WTC11 (cell line): ENCODE measurements at regions not wholly inside any gene's neighbourhood (a gene's known extent, or its start where the extent isn't known, plus 50 kb on each side); places are given as distances from the start of the nearest gene placed in this dataset.

Experiments used
- ATF1 ChIP-seq: sonication (generic); formaldehyde crosslinking; IDR thresholded peaks from 2 replicates; pipeline ENCODE4 v1.8.1; 2023; ENCODE audit warnings: mild to moderate bottlenecking, moderate library complexity, missing genetic modification reagents
- ATF2 ChIP-seq: sonication (generic); formaldehyde crosslinking; IDR thresholded peaks from 2 replicates; pipeline ENCODE4 v1.8.1; 2022; ENCODE audit warnings: low read depth, missing genetic modification reagents, borderline replicate concordance
- CREB1 ChIP-seq: sonication (generic); formaldehyde crosslinking; IDR thresholded peaks from 2 replicates; pipeline ENCODE4 v1.8.0; 2023; ENCODE audit warnings: mild to moderate bottlenecking, missing genetic modification reagents
- CREM ChIP-seq: sonication (generic); formaldehyde crosslinking; IDR thresholded peaks from 2 replicates; pipeline ENCODE4 v1.8.1; 2022; ENCODE audit warnings: mild to moderate bottlenecking, missing genetic modification reagents, moderate library complexity
- CTCF ChIP-seq: fragments of 200-600 bp; IDR thresholded peaks from 2 replicates; pipeline ENCODE4 v1.8.0; 2022; ENCODE audit warnings: antibody characterized with exemption
- E2F4 ChIP-seq: sonication (generic); formaldehyde crosslinking; IDR thresholded peaks from 2 replicates; pipeline ENCODE4 v1.8.1; 2022; ENCODE audit warnings: low read depth, mild to moderate bottlenecking, moderate library complexity, missing genetic modification reagents, borderline replicate concordance
- ESRRA ChIP-seq: sonication (generic); formaldehyde crosslinking; IDR thresholded peaks from 2 replicates; pipeline ENCODE4 v1.8.1; 2022; ENCODE audit warnings: mild to moderate bottlenecking, missing genetic modification reagents, borderline replicate concordance
- GRHL2 ChIP-seq: fragments of 250-450 bp; sonication (Bioruptor Pico); IDR thresholded peaks from 2 replicates; pipeline ENCODE4 v1.8.0; 2022; ENCODE audit warnings: mild to moderate bottlenecking, moderate library complexity; ENCODE audit not compliant: insufficient replicate concordance, severe bottlenecking
- JUN ChIP-seq: sonication (generic); formaldehyde crosslinking; IDR thresholded peaks from 2 replicates; pipeline ENCODE4 v1.8.0; 2023; ENCODE audit warnings: mild to moderate bottlenecking, missing genetic modification reagents
- PRRX2 ChIP-seq: fragments of 250-450 bp; sonication (Bioruptor Pico); IDR thresholded peaks from 2 replicates; pipeline ENCODE4 v1.8.0; 2021; ENCODE audit warnings: mild to moderate bottlenecking
- RELA ChIP-seq: sonication (generic); formaldehyde crosslinking; IDR thresholded peaks from 2 replicates; pipeline ENCODE4 v1.8.1; 2022; ENCODE audit warnings: missing genetic modification reagents, mild to moderate bottlenecking, borderline replicate concordance
- SMAD4 ChIP-seq: sonication (generic); formaldehyde crosslinking; IDR thresholded peaks from 2 replicates; pipeline ENCODE4 v1.8.0; 2022; ENCODE audit warnings: mild to moderate bottlenecking, missing genetic modification reagents
- TCF7 ChIP-seq: sonication (generic); formaldehyde crosslinking; IDR thresholded peaks from 2 replicates; pipeline ENCODE4 v1.8.0; 2022; ENCODE audit warnings: mild to moderate bottlenecking, low read depth, missing genetic modification reagents, moderate library complexity

GRCh38 chr21:24353492-24353891 is 1253.8 kb downstream of the MRPL39 start:
- TF ChIP-seq CTCF (no peak), TCF7 (no peak), PRRX2 (CRISPR knock-in tag) (no peak), ATF2 (CRISPR knock-in tag) (no peak), RELA (CRISPR knock-in tag) (no peak), JUN (no peak), E2F4 (CRISPR knock-in tag) (no peak), CREM (CRISPR knock-in tag) (no peak), GRHL2 (CRISPR knock-in tag) (no peak), ATF1 (CRISPR knock-in tag) (no peak), SMAD4 (CRISPR knock-in tag) (no peak), CREB1 (CRISPR knock-in tag) (no peak), ESRRA (CRISPR knock-in tag) (no peak)
